Gastroesophageal sphincter (tissue), 4 donors: ENCODE measurements at regions not wholly inside any gene's neighbourhood (a gene's known extent, or its start where the extent isn't known, plus 50 kb on each side); places are given as distances from the start of the nearest gene placed in this dataset.

ENCODE experiments used
- ATAC-seq: fragments of 150-250 bp; one replicate; pipeline ENCODE4 v1.9.1; 2016; ENCODE audit warnings: mild to moderate bottlenecking, moderate library complexity
- H3K27ac ChIP-seq, 4 donors: fragments of 200-600 bp; sonication (generic) in 3 of 4; 1 replicate in 3 of 4; 2 replicates in 1 of 4; pipeline ENCODE4 v1.5.1; 2016 to 2019
- H3K27me3 ChIP-seq: fragments of 200-600 bp; sonication (generic); one replicate; pipeline ENCODE4 v1.5.1; 2019
- H3K36me3 ChIP-seq, 2 donors: fragments of 200-600 bp; sonication (generic); one replicate each; pipeline ENCODE4 v1.5.1; 2019; ENCODE audit warnings: control low read depth in 1 of 2
- H3K4me1 ChIP-seq, 3 donors: fragments of 200-600 bp; sonication (generic); 1 replicate in 2 of 3; 2 replicates in 1 of 3; pipeline ENCODE4 v1.5.1; 2016 to 2019; ENCODE audit warnings: control low read depth in 2 of 3
- H3K4me3 ChIP-seq, 2 donors: fragments of 200-600 bp; sonication (generic); one replicate each; pipeline ENCODE4 v1.5.1; 2019; ENCODE audit warnings: mild to moderate bottlenecking in 1 of 2, moderate library complexity in 1 of 2
- H3K9me3 ChIP-seq, 3 donors: fragments of 200-600 bp; sonication (generic); one replicate each; pipeline ENCODE4 v1.5.1; 2017 to 2019; ENCODE audit warnings: control low read depth in 2 of 3
- EP300 ChIP-seq: sonication (generic); formaldehyde crosslinking; IDR thresholded peaks from one replicate; pipeline ENCODE4 v1.6.1; 2017; ENCODE audit warnings: antibody characterized with exemption, mild to moderate bottlenecking
- POLR2A ChIP-seq, 2 donors: fragments of 450-650 bp; IDR thresholded peaks; one replicate each; pipeline ENCODE4 v1.6.1; 2017; ENCODE audit warnings: antibody characterized with exemption in 2 of 2, mild to moderate bottlenecking in 2 of 2, moderate library complexity in 1 of 2
- POLR2AphosphoS5 ChIP-seq: sonication (generic); formaldehyde crosslinking; IDR thresholded peaks from one replicate; pipeline ENCODE4 v1.6.1; 2017; ENCODE audit warnings: antibody characterized with exemption
- WGBS, 2 donors: methylation state at CpG; one replicate each; pipeline ENCODE4 v1.1.5; 2018; ENCODE audit warnings: low coverage in 1 of 2; 5-methylcytosine and 5-hydroxymethylcytosine counted together
- TF ChIP-seq, protein P1 (sequence below), 4 experiments: fragments of 200-600 bp in 2 of 4; fragments of 450-650 bp in 2 of 4; sonication (generic) in 1 of 4; IDR thresholded peaks; one replicate each; pipeline ENCODE4 v1.5.1; 2017 to 2019; ENCODE audit warnings: antibody characterized with exemption in 4 of 4, mild to moderate bottlenecking in 2 of 4, moderate library complexity in 2 of 4

DNA sequence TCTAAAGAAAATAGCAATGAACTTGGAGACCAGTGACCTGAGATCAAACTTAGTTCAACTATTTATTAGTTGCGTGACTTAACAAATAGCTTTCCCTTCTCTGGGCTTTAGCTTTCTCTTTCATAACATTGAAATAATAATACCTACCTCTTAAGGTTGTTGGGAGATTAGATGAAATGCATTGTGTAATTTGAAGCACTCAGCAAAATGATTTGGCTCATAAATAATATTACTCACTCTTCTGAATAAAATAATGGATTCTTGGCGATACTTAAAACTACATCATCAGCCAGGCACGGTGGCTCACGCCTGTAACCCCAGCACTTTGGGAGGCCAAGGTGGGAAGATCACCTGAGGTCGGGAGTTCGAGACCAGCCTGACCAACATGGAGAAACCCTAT lies 556.2 kb upstream of the JARID2 start:
- TF ChIP-seq, protein P1, sequence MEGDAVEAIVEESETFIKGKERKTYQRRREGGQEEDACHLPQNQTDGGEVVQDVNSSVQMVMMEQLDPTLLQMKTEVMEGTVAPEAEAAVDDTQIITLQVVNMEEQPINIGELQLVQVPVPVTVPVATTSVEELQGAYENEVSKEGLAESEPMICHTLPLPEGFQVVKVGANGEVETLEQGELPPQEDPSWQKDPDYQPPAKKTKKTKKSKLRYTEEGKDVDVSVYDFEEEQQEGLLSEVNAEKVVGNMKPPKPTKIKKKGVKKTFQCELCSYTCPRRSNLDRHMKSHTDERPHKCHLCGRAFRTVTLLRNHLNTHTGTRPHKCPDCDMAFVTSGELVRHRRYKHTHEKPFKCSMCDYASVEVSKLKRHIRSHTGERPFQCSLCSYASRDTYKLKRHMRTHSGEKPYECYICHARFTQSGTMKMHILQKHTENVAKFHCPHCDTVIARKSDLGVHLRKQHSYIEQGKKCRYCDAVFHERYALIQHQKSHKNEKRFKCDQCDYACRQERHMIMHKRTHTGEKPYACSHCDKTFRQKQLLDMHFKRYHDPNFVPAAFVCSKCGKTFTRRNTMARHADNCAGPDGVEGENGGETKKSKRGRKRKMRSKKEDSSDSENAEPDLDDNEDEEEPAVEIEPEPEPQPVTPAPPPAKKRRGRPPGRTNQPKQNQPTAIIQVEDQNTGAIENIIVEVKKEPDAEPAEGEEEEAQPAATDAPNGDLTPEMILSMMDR (IDR thresholded peaks at IDR 0.05) = no peak
- TF ChIP-seq POLR2AphosphoS5 = no peak
- TF ChIP-seq POLR2A (IDR thresholded peaks at IDR 0.05) = no peak
- no peak for TF ChIP-seq EP300
- H3K27me3 ChIP-seq = no peaks in the 10 kb centered on the region
- H3K9me3 ChIP-seq = no peaks in the 10 kb centered on the region
- H3K36me3 ChIP-seq = no peaks in the 10 kb centered on the region
- no peak for ATAC-seq
- no peak overlapping the region for H3K4me3 ChIP-seq
- no peaks in the 10 kb centered on the region for H3K4me1 ChIP-seq
- 85 to 87% methylated on average over 2 to 4 of the region's 6 CpGs for WGBS, 2 donors
- H3K27ac ChIP-seq = no peak overlapping the region

DNA sequence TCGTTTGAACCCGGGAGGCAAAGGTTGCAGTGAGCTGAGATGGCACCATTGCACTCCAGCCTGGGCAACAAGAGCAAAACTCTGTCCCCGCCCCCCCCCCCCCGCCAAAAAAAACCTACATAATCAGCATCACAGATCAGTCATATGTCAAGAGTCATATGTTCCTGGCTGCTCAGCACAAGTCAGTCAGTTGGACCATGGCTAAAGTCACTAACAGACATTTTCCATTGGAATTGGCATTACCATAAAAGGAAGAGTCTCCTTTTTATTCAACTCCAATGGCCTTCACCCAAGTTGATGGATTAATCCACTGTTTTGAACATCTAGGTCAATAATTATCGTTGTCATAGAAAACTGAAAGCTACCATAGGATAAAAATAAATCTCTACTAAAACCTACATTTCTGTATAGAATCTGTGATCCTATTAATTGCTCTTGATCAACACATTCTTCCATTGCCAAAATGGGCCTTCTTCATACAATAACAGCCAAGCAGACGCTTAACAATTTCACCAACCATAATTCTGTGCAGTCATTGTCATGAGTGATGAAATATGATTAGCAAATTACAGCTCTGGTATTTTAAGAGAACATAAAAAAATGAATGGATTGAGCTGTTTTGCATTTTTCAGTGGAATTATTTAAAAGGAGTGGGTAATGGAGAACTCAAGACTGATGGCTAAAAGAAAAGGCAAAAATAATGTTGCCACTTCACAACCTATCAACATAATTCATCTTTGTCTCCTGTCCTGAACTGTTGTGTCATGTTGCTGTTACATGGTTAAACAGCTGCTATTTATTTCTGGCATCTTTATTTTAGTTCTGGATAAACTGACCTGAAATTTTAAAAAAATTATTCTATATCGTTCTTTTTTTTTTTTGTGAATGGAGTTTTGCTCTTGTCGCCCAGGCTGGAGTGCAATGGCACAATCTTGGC lies 555.5 kb upstream of the JARID2 start:
- Histone ChIP-seq H3K4me1 (no peaks in the 10 kb centered on the region), H3K4me3 (no peak overlapping the region), H3K27me3 (no peaks in the 10 kb centered on the region), H3K9me3 (no peaks in the 10 kb centered on the region), H3K36me3 (no peaks in the 10 kb centered on the region), H3K27ac (no peak overlapping the region)
- TF ChIP-seq POLR2AphosphoS5 = no peak
- no peak for TF ChIP-seq POLR2A (IDR thresholded peaks at IDR 0.05)
- TF ChIP-seq EP300 = no peak
- TF ChIP-seq, protein P1 (IDR thresholded peaks at IDR 0.05) = no peak
- WGBS, 2 donors = 78 to 79% methylated on average over 4 of the region's 8 CpGs
- ATAC-seq = no peak

DNA sequence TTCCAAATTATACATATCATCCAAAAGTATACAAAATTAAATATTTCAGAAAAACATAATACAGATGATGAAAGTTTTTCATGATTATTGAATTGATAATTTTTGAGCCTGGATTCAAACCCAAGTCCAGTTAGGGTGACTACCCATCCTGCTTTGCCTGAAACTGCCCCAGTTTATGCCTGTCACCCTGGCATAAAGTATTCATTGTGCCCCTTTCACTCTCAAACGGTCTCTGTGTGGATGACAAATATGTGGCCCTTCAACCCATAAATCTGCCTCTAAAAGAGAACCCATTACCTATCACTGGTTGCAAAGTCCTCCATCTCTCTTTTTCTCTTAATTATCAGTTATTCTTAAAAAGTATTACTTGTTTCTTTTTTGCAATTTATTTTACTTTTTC lies 553.7 kb upstream of the JARID2 start:
- ATAC-seq = no peak
- no peak overlapping the region for H3K4me3 ChIP-seq
- H3K9me3 ChIP-seq = no peaks in the 10 kb centered on the region
- 82 to 88% methylated on average over 1 of the region's 1 CpG for WGBS, 2 donors
- H3K27me3 ChIP-seq = no peaks in the 10 kb centered on the region
- H3K27ac ChIP-seq = no peak overlapping the region
- TF ChIP-seq, protein P1 (IDR thresholded peaks at IDR 0.05) = no peak
- TF ChIP-seq EP300 (no peak), POLR2A (IDR thresholded peaks at IDR 0.05) (no peak), POLR2AphosphoS5 (no peak)
- H3K36me3 ChIP-seq = no peaks in the 10 kb centered on the region
- H3K4me1 ChIP-seq = no peaks in the 10 kb centered on the region

DNA sequence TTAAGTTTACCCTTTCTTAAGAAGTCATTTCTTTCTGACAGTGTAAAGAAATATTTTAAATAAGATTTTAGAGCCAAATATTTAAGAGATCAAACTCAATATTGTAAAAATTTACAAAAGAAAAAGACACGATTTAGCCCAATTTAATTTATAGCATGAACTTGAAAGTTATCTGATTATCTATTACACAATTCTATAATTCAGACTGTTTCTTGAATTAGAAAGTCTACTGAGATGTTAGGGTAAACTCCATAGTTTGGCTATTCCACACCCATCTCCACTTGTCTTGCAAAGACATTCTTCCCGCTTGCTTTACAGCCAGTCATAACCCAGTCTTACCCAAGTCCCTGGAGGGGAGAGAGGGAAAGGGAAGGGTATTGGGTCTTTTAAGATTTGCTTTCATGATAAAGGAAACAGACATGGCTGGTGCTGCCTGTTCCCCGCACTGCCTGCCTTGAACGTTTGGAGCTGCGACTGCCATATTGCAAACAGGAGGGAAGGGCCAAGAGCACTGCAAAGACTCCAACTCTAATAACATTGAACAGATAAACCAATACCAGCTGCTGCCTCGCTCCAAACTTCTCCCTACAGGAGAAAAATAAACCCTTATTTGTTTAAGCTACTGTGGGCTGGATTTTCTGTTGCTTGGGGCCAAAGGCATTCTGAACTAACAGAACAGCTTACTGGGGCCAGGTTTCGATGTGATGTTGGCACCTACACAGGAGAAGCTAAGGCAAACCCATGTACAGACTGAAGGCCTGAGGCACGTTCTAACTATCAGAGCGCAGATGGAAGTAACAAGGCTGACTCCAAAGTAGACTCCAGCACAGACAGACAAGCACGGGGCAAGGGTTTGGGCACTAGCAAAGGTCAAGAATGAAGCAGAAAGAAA lies 552.3 kb upstream of the JARID2 start:
- Histone ChIP-seq H3K4me1 (no peaks in the 10 kb centered on the region), H3K36me3 (no peaks in the 10 kb centered on the region), H3K9me3 (no peaks in the 10 kb centered on the region), H3K27ac (no peak overlapping the region), H3K27me3 (no peaks in the 10 kb centered on the region), H3K4me3 (no peak overlapping the region)
- 80 to 93% methylated on average over 7 to 8 of the region's 10 CpGs for WGBS, 2 donors
- ATAC-seq = no peak
- no peak for TF ChIP-seq POLR2AphosphoS5
- TF ChIP-seq EP300 = no peak
- no peak for TF ChIP-seq POLR2A (IDR thresholded peaks at IDR 0.05)
- TF ChIP-seq, protein P1 (IDR thresholded peaks at IDR 0.05) = no peak
